Natural killer cell (primary cell): ENCODE measurements at regions not wholly inside any gene's neighbourhood (a gene's known extent, or its start where the extent isn't known, plus 50 kb on each side); places are given as distances from the start of the nearest gene placed in this dataset.

Experiments used
- ATAC-seq, 3 donors: fragments of 150-1000 bp in 2 of 3; fragments of 200-7000 bp in 1 of 3; cut with Tn5 transposase; 1 replicate in 1 of 3; 2 replicates in 2 of 3; pipeline ENCODE4 v1.10.0; 2021; ENCODE audit warnings: mild to moderate bottlenecking in 2 of 3, moderate library complexity in 2 of 3
- DNase-seq, 2 donors: peaks; one replicate each; pipeline versions ENCODE4 v3.0.0 to v3.0.0-alpha.2; 2013 to 2021; ENCODE audit warnings: mixed read lengths in 1 of 2
- H3K27ac ChIP-seq: one replicate; pipeline ENCODE4 v1.5.1; 2013; ENCODE audit warnings: mild to moderate bottlenecking, low read length
- H3K27me3 ChIP-seq: one replicate; pipeline ENCODE4 v1.6.1; 2013; ENCODE audit warnings: low read length; ENCODE audit not compliant: control insufficient read depth, insufficient read depth
- H3K36me3 ChIP-seq: one replicate; pipeline ENCODE4 v1.6.1; 2013; ENCODE audit warnings: low read length; ENCODE audit not compliant: control insufficient read depth, insufficient read depth
- H3K4me1 ChIP-seq: one replicate; pipeline ENCODE4 v1.6.1; 2013; ENCODE audit warnings: low read length; ENCODE audit not compliant: control insufficient read depth, insufficient read depth
- H3K4me3 ChIP-seq: one replicate; pipeline ENCODE4 v1.5.1; 2013; ENCODE audit warnings: low read length
- H3K9me3 ChIP-seq: one replicate; pipeline ENCODE4 v1.6.1; 2013; ENCODE audit warnings: low read length; ENCODE audit not compliant: control insufficient read depth, insufficient read depth
- H3K27ac Mint-ChIP-seq, 2 donors: one replicate each; pipeline ENCODE4 v1.8.0; 2022; ENCODE audit warnings: mild to moderate bottlenecking in 2 of 2, mixed read lengths in 2 of 2, moderate library complexity in 1 of 2
- H3K27me3 Mint-ChIP-seq, 2 donors: one replicate each; pipeline ENCODE4 v1.8.0; 2022; ENCODE audit warnings: low read depth in 2 of 2, mixed read lengths in 2 of 2
- H3K36me3 Mint-ChIP-seq: one replicate; pipeline ENCODE4 v1.8.0; 2022; ENCODE audit warnings: mixed read lengths
- H3K4me1 Mint-ChIP-seq, 2 donors: one replicate each; pipeline ENCODE4 v1.8.0; 2022; ENCODE audit warnings: mixed read lengths in 2 of 2
- H3K4me3 Mint-ChIP-seq: one replicate; pipeline ENCODE4 v1.8.0; 2022; ENCODE audit warnings: mild to moderate bottlenecking, moderate library complexity, mixed read lengths
- H3K9me3 Mint-ChIP-seq, 2 donors: one replicate each; pipeline ENCODE4 v1.8.0; 2022; ENCODE audit warnings: mixed read lengths in 2 of 2
- WGBS: methylation state at CpG from one replicate; pipeline ENCODE4 v1.1.7; 2013; ENCODE audit warnings: missing lambda C conversion rate; ENCODE audit not compliant: insufficient coverage; 5-methylcytosine and 5-hydroxymethylcytosine counted together
- intact Hi-C: fragments of 100-400 bp; cut with micrococcal nuclease; formaldehyde crosslinking; loops from one replicate; pipeline ENCODE4 v1.14.2; 2022
- TF ChIP-seq, protein P1 (sequence below): fragments of 200-600 bp; IDR thresholded peaks from one replicate; pipeline ENCODE4 v1.8.0; 2022; ENCODE audit warnings: antibody characterized with exemption

DNA sequence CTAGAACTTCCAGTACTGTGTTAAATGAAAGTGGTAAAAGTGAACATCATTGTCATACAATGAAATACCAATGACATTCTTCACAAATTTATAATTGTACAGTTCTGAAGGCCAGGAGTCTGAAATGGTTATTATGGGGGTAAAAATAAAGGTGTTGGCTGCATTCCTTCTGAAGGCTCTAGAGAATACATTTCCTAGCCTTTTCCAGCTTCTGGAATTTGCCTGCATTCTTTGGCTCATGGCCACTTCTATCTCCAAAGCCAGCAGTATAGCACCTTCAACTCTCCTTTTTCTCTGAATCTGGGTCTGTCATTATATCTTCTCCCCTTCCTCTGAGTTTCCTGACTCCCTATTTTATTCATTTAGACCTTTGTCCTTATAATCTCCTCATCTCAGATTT, 1232.7 kb upstream of the TENM4 start:
- Mint-ChIP-seq H3K27ac (no peak overlapping the region), H3K27me3 (no peaks in the 10 kb centered on the region), H3K9me3 (peaks cover 13 to 20% of the 10 kb centered on the region in 2 donors), H3K4me1 (no peaks in the 10 kb centered on the region), H3K4me3 (no peak overlapping the region), H3K36me3 (no peaks in the 10 kb centered on the region)
- Histone ChIP-seq H3K9me3 (no peaks in the 10 kb centered on the region), H3K4me1 (no peaks in the 10 kb centered on the region), H3K27me3 (no peaks in the 10 kb centered on the region), H3K36me3 (no peaks in the 10 kb centered on the region), H3K4me3 (no peak overlapping the region), H3K27ac (no peak overlapping the region)
- DNase-seq (no peak), ATAC-seq (no peak)
- intact Hi-C loops, result no loop called here
- TF ChIP-seq, protein P1, sequence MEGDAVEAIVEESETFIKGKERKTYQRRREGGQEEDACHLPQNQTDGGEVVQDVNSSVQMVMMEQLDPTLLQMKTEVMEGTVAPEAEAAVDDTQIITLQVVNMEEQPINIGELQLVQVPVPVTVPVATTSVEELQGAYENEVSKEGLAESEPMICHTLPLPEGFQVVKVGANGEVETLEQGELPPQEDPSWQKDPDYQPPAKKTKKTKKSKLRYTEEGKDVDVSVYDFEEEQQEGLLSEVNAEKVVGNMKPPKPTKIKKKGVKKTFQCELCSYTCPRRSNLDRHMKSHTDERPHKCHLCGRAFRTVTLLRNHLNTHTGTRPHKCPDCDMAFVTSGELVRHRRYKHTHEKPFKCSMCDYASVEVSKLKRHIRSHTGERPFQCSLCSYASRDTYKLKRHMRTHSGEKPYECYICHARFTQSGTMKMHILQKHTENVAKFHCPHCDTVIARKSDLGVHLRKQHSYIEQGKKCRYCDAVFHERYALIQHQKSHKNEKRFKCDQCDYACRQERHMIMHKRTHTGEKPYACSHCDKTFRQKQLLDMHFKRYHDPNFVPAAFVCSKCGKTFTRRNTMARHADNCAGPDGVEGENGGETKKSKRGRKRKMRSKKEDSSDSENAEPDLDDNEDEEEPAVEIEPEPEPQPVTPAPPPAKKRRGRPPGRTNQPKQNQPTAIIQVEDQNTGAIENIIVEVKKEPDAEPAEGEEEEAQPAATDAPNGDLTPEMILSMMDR, result no peak

GRCh38 chr11:80669620-80670019, 1228.8 kb upstream of the TENM4 start:
- intact Hi-C loops, result no loop called here
- TF ChIP-seq, protein P1, result no peak
- H3K36me3 Mint-ChIP-seq, result peaks cover 7% of the 10 kb centered on the region
- Histone ChIP-seq H3K4me3 (no peak overlapping the region), H3K9me3 (no peaks in the 10 kb centered on the region), H3K36me3 (no peaks in the 10 kb centered on the region), H3K4me1 (no peaks in the 10 kb centered on the region), H3K27ac (no peak overlapping the region), H3K27me3 (no peaks in the 10 kb centered on the region)
- H3K9me3 Mint-ChIP-seq, result peaks cover 11 to 18% of the 10 kb centered on the region in 2 donors
- no peaks in the 10 kb centered on the region for H3K4me1 Mint-ChIP-seq
- DNase-seq (no peak), ATAC-seq (no peak)
- WGBS, result 84% methylated on average over 3 of the region's 3 CpGs
- H3K4me3 Mint-ChIP-seq, result no peak overlapping the region
- H3K27ac Mint-ChIP-seq, result no peak overlapping the region
- H3K27me3 Mint-ChIP-seq, result no peaks in the 10 kb centered on the region

DNA sequence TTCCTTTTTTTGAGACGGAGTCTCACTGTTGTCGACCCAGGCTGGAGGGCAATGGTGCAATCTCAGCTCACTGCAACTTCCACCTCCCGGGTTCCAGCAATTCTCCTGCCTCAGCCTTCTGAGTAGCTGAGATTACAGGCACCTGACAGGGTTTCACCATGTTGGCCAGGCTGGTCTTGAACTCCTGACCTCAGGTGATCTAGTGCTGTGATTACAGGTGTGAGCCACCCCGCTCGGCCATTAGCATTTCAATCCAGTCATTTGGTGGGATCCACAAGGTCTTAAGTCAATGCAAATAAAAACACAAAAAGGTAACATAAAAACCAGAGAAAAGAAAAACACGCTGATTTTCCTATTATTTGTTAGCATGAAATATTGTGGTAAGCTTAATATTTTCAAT, 1227.2 kb upstream of the TENM4 start:
- H3K36me3 Mint-ChIP-seq, result peaks cover 7% of the 10 kb centered on the region
- H3K36me3 ChIP-seq, result no peaks in the 10 kb centered on the region
- TF ChIP-seq, protein P1, result no peak
- H3K4me3 Mint-ChIP-seq, result no peak overlapping the region
- WGBS, result 80% methylated on average over 5 of the region's 6 CpGs
- no peaks in the 10 kb centered on the region for H3K9me3 ChIP-seq
- no peaks in the 10 kb centered on the region for H3K4me1 ChIP-seq
- peaks cover 15 to 16% of the 10 kb centered on the region in 2 donors for H3K9me3 Mint-ChIP-seq
- no peak overlapping the region for H3K27ac Mint-ChIP-seq
- intact Hi-C loops, result no loop called here
- ATAC-seq, result no peak
- H3K4me3 ChIP-seq, result no peak overlapping the region
- no peaks in the 10 kb centered on the region for H3K4me1 Mint-ChIP-seq
- H3K27me3 Mint-ChIP-seq, result no peaks in the 10 kb centered on the region
- no peaks in the 10 kb centered on the region for H3K27me3 ChIP-seq
- H3K27ac ChIP-seq, result no peak overlapping the region
- DNase-seq, result no peak

DNA sequence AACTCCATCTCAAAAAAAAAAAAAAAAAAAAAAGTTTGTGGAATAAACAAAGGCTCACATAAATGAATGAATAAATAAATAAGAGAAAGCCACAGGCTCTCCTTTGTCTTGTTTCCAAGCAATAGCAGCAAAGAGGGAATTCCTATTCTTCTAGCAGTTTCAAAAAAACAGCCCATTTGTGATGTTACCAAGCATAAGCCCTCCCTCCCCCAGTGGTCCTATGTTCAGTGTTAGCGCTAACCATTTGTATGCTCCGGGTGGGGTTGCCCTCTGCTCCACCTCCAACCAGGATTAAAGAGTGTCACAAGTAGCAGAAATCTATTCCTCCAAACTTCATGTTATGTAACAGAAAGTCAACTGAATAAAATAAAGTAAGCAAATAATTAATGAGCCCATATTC, 1215.0 kb upstream of the TENM4 start:
- no peaks in the 10 kb centered on the region for H3K9me3 ChIP-seq

More for the DNA sequence above, 1215.0 kb upstream of the TENM4 start:
- TF ChIP-seq, protein P1, result no peak
- no peaks in the 10 kb centered on the region for H3K4me1 ChIP-seq
- Mint-ChIP-seq H3K27ac (no peak overlapping the region), H3K9me3 (peaks cover 2 to 5% of the 10 kb centered on the region in 2 donors), H3K4me1 (no peaks in the 10 kb centered on the region), H3K36me3 (peaks cover 8% of the 10 kb centered on the region), H3K4me3 (no peak overlapping the region), H3K27me3 (no peaks in the 10 kb centered on the region)
- H3K27ac ChIP-seq, result no peak overlapping the region
- H3K27me3 ChIP-seq, result no peaks in the 10 kb centered on the region
- no peak overlapping the region for H3K4me3 ChIP-seq
- 95% methylated on average over 2 of the region's 2 CpGs for WGBS
- intact Hi-C loops, result no loop called here
- no peaks in the 10 kb centered on the region for H3K36me3 ChIP-seq
- no peak for DNase-seq
- ATAC-seq, result no peak
